Renal pelvis (tissue), 1 donor: ENCODE measurements at regions not wholly inside any gene's neighbourhood (a gene's known extent, or its start where the extent isn't known, plus 50 kb on each side); places are given as distances from the start of the nearest gene placed in this dataset.

ENCODE experiments used
- DNase-seq: peaks from one replicate; pipeline ENCODE4 v3.0.0-alpha.2; 2013

GRCh38 chr2:611519-611918, 65.7 kb downstream of the TMEM18 start:
- DNase-seq = no peak

GRCh38 chr2:610491-610890, 66.7 kb downstream of the TMEM18 start:
- DNase-seq = no peak

GRCh38 chr2:609881-610280, 67.3 kb downstream of the TMEM18 start:
- no peak for DNase-seq

- no peak for DNase-seq
Observed at GRCh38 chr2:609449-609848, 67.8 kb downstream of the TMEM18 start.

GRCh38 chr2:608711-609110, 68.5 kb downstream of the TMEM18 start:
- no peak for DNase-seq

GRCh38 chr2:608297-608696, 68.9 kb downstream of the TMEM18 start:
- DNase-seq = no peak

- DNase-seq = no peak
Observed at GRCh38 chr2:607709-608108, 69.5 kb downstream of the TMEM18 start.

- no peak for DNase-seq
Observed at GRCh38 chr2:607172-607571, 70.0 kb downstream of the TMEM18 start.

GRCh38 chr2:605674-606608, 71.3 kb downstream of the TMEM18 start:
- DNase-seq = no peak

- DNase-seq = no peak
Observed at GRCh38 chr2:604854-605524, 72.2 kb downstream of the TMEM18 start.

GRCh38 chr2:604385-604784, 72.8 kb downstream of the TMEM18 start:
- no peak for DNase-seq

- DNase-seq = no peak
Observed at GRCh38 chr2:603869-604268, 73.3 kb downstream of the TMEM18 start.

GRCh38 chr2:603427-603826, 73.8 kb downstream of the TMEM18 start:
- no peak for DNase-seq

- DNase-seq = no peak
Observed at GRCh38 chr2:602571-603359, 74.4 kb downstream of the TMEM18 start.

- DNase-seq = no peak
Observed at GRCh38 chr2:601806-602455, 75.3 kb downstream of the TMEM18 start.

GRCh38 chr2:601387-601698, 75.9 kb downstream of the TMEM18 start:
- no peak for DNase-seq

GRCh38 chr2:600542-601386, 76.4 kb downstream of the TMEM18 start:
- DNase-seq = no peak

- no peak for DNase-seq
Observed at GRCh38 chr2:599601-600000, 77.6 kb downstream of the TMEM18 start.

GRCh38 chr2:598058-598802, 79.0 kb downstream of the TMEM18 start:
- DNase-seq = no peak

GRCh38 chr2:595831-596592, 81.2 kb downstream of the TMEM18 start:
- DNase-seq = no peak
